HG03378 (cell line): ENCODE measurements at regions not wholly inside any gene's neighbourhood (a gene's known extent, or its start where the extent isn't known, plus 50 kb on each side); places are given as distances from the start of the nearest gene placed in this dataset.

Experiments used
- ATAC-seq: cut with Tn5 transposase; IDR thresholded peaks from one replicate; pipeline ENCODE4 v1.9.1; 2021; ENCODE audit warnings: mild to moderate bottlenecking, moderate library complexity; ENCODE audit not compliant: unreplicated experiment

DNA sequence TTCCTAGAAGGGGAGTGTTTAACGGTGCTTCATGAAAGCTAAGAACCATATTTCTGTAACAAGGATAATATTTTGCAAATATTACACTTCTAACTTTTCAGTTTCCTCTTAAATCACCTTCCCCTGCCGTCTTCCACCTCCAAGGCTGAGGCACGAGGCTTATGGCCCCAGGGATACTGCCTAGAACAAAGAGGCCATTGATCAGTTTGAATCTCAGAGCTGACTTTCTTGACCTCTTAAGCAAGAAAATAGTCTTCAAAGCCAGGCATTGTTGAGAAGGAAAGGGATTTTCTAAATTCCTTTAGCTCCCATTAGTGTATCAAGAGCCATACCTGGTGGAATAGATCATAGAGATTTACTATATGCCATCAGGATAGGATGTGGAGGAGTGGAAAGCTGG lies 566.2 kb downstream of the BNC2 start:
- no peak for ATAC-seq

DNA sequence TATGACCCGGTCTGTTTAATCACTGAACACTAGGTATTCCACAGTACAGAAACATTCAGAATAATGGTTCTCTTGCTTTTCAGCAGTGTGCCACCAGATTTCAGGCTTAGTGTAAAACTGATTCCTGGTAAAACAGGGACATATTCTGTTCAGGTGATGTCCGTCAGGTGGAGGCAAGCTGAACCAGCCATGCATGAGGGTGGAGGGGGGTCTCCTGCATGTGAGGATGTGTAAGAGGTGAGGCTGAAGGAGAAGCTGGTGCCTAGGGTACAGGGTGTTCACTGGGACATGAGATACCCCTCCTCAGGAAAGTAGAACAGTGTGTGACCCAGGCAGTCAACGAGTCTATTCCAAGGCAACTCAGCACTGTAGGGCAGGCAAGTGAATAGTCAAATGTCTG lies 563.9 kb downstream of the BNC2 start:
- ATAC-seq = no peak

DNA sequence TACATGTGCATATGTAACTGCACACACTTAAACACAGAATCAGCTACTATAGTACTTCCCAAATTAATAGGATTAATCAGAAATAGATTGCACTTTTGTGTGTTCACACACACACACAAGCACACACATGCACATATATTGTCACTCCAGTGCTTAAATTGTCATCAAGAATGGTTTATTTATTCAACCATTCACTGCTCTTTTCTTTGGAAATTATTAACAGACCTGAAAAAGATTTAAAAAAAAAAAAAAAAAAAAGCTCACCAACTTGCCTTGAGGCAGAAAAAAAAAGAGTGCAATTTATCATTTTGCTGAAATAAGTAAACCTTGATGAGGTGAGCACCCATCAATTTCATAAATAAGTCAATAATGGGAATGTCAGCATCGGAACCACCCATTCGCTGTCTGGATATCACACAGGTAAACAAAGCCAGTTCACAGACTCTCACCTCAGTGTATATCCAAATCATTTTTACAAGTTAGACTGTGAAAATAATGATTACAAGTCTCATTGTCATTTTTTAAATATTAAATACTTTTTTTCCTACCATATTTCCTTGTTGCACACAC lies 562.8 kb downstream of the BNC2 start:
- no peak for ATAC-seq

DNA sequence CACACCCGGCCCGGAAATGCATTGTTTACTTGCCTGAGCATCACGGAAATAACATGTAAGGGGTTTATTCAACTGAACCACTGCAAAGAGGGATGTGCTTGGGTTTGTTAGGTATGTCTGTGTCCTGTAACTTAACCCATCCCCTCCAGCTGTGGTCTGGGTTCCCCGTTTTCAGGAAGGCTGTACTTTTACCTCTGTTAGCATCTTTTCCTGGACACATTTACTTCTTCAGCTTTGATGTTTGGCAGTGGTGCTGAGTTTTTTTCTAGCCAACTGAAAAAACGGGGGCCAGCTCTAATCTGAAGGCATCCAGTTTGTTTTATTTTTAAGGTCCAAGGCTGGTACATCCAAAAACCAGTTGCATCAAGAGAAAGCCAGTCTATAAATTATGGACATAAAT lies 561.8 kb downstream of the BNC2 start:
- no peak for ATAC-seq

DNA sequence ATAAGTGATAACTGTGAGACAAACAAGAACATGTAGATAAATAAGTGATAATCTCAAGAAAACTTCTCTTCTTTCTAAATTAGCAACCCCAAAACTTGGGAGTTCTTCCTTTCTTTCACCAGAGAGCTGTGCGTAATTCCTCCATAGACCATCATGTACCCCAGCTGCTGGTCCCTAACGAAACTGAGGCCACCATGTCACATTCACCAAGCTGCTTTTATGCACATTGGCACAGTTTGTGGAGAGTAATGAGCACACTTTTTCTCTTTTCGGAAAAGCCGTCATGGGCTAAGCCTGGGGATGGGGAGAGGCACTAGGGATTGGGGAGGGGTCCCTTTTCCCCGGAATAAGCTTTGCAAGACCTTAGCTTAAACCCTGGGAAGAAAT lies 561.4 kb downstream of the BNC2 start:
- ATAC-seq = no peak

DNA sequence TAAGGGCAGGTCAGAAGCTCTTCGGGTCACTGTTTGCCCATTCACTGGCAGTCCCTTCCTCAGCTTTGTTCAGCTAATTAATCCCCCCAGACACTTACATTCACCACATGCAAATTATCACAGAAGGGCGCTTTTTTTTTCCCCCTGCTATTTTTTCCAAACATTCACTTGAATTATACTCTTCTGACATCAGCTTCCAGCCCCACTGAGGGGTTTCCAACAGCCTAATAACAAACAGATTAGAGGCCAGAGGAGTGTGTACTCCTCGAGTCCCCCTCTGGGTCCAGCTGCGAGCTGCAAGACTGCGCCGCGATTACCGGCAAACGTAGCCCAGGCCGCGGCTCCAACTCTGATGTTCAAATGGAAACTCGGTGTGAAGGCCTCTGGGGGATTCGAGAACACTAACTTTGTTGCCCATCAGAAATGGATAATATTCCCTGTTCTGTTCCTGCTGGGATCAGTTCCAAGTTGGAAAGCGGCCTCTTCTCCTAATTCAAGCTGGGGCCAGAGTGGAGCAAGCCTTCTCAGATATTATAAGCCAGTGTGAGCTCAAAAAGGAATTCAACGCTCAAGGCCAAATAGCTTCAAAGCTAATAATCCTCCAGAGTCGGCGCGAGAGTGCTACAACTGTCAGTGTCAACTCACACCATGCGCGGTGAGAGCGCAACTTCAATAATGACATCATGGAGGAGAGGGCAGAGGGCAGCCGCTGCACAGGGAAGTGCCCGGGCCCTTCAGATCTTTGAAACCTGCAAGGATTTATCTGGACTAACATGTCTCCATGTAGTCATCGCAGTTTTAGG lies 560.8 kb downstream of the BNC2 start:
- ATAC-seq = no peak

DNA sequence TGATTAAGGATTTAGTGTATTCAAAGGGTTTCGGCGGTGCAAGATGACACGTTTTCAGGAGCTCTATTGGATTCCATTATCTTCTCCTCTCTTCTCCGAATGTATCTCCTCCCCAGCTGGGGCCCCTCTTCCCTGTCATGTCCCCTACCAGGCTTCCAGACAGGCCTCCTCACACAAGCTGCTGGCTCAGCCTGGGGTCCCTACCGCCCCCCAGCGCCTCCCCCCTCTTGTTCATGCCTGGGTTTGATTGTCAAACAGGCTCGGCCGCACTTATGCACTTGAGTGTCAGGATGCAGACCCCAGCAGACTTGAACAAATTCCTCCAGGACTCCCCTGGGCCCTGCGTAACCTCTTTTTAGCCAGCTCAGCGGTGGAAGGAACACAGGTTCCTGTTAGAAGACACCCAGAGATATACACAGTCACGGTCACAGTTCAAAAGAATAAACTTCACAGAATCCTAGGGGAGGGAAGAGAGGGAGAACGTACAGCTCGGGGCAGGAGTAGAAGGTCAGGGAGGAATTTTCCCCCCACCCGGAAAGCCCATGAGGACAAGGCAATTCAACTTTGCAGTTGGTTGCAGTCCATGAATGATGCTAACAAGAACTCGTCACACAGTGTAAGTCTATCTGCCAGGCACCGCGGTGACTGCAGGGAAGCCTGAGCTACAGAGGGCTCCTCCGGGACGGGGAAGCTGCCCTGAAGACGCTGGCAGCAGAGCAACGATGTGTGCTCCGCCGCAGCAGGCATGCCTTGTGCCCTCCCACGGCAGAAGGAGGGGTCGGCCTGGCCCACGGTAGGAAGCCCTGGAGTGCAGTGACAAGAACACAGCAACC lies 560.0 kb downstream of the BNC2 start:
- no peak for ATAC-seq

DNA sequence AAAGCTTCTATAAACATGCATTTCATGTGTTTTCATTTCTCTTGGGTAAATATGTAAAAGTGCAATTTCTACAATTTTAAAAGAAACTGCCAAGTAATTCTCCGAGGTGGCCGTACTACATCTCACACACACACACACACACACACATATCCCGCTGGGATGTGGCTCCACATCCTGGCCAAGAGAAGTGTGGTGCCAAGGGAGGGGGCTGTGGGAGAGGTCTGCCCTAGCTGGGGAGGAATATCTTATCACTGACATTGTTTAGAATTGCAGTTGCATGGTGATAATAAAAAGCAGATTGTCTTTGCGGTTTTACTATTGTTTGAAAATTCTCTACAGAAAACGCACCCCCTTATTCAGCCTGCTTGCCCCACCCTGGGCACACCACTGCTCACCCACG lies 558.4 kb downstream of the BNC2 start:
- no peak for ATAC-seq

DNA sequence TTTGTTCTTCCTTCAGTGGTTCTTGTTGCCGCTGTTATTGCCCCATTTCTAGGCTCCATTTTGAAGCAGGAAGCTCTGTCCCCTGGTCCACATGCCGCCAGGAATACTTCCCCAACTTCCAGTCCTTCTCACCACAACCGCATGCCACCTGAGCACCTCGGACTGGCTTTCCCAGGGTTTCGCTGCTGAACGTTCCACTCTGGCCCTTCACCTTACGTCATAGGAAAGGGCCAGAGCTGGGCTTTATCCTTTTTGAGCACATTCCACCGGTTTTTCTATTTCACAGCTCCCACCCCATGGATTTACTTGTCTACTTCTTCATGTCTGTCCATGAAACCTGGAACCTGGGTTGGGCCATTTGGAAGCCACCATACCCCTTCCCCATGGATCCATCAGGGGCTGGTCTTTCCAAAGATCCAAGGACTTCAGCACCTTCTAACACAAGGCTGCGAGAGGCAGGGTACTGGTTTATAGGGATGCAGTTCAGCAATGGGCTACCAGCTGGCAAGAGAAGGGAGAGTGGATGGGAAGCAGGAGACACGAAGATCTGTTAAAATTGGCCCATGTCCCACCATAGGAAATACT lies 557.4 kb downstream of the BNC2 start:
- no peak for ATAC-seq

DNA sequence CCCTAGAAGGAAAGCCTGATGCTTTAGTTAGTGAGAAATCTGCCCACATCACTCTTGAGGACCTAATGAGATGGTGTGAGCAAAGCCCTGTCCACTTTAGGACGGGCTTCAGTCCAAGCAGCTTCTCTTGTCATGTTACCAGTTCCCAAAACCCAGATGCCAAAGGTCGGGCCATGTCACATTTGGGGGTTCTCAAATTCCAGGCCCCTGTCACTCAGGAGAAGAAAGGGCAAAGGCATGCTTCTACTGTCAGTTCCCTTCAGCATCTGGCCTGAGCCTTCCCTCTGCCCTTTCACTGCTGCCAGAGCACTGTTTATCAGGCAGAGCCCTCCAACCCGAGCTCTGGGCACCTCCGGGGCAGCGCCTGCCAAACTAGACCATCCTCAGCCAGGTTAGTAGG lies 556.0 kb downstream of the BNC2 start:
- ATAC-seq = no peak

DNA sequence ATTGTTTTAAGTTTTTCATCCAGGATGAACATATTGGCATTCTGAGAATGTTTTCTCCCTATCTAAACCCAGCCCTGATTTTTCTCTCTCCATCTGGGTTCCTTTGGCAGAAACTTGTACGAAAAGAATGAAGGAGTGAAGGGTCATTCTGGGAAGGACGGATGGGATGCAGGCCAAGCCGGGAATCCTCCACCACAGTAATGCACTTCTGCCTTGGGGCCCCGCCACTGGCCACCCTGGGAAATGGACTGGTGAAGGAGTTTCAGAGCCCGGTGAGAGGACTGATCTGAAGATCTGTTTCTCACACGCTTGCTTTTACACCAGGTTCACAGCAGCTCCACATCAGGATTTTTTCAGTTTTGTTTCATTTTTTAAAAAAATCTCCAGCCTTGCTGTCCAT lies 554.8 kb downstream of the BNC2 start:
- ATAC-seq = no peak

DNA sequence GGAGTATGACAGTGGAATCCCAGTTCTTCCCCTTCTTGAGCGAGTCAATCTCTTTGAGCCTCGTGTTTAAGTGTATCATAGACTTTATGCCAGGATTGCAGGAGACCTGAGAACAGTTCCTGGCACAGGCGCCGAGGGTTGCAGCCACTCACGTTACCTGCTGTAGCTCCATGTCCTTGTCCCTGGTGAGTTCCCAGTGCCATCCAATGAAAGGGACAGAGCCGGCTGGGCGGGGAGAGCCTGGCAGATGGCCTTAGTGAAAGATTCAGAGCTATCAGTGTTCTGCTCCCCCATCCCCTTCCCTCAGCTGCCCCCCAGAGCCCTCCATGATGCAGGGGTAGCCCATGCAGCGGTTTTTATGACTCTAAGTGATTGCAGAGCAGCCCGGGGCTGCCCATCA lies 554.0 kb downstream of the BNC2 start:
- ATAC-seq = no peak

DNA sequence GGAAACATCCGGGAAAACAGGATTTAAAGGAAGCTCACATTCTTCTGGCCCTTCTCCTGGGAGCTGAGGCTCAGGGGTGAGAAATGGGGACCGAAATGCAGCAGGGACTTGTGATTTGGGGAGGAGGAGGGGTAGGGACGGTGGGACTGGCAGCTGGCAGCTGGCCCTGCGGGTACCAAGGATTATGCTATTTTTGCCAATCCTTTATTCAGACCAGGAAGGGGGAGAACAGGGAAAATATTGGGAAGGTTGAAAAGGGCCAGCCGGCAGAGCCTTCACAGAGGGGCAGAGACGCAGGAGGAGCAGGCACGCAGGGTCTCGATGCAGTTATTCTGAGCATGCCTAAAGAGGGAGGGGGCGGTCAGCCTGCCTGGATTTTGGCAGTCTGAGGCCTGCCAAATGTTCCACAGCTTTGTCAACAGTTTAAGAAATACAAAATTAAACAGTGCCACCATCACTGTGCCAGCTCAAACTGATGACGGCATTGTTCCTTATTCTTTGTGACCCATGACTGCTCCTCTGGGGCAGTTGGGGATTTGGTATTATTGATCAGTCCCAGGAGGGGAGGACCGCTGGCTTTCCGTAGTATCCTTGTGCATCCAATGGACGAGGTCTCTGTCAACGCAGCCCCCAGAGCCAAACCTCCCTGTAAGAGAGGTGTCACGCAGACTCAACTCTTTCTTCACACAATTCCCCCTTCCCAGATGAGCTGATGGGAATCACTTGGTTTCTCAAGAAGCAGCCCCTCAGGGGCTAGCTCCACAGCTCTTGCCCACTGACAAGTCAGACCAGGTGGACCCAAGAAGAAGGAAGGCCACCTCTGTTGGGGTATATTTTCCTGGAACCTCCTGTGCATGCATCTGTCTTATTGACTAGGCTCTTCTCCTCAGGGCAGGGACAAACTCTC lies 553.3 kb downstream of the BNC2 start:
- ATAC-seq = no peak

DNA sequence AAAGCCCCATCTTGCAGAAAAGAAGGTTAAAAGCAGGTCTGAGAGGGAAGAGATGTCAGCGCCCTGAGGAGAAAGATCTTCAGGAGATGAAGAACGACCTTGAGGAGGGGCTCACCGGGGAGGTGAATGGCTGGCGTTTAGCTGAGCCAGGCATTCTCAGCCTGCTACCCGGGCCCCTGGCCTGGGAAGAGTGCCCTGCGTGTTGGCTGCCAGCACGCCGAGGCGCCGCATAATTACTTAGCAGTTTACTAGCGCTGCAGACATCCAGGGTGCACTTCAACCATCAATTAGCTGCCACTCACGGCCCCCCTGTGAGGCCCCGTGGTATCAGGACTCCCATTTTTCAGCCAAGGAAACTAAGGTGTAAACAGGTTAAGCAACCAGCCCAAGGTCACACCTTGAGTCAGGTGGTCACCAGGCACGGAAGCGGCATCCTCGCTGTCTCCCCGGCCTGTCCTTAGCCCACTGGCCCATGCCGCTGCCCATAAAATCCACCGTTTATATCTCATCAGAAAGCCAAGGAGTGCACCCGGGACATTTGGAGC lies 551.9 kb downstream of the BNC2 start:
- no peak for ATAC-seq

DNA sequence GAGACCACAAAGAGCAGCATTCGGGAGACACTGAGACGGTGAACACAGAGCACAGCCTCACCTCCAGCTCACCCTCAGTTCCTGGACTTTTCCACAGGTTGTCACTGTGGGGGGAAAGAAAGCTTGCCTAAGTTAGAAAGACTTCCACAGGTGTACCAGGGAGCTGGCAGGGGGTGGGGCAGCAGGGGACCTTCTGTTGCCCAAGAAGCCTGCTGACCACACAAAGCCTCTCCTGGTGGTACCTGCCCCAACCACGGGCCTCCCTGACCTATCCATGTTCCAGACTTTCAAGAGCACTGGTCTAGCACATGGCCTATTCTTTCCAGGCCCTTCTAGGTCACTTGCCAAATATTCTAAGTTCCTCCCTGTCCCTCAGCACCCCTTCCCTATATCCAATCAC lies 550.8 kb downstream of the BNC2 start:
- ATAC-seq = no peak

DNA sequence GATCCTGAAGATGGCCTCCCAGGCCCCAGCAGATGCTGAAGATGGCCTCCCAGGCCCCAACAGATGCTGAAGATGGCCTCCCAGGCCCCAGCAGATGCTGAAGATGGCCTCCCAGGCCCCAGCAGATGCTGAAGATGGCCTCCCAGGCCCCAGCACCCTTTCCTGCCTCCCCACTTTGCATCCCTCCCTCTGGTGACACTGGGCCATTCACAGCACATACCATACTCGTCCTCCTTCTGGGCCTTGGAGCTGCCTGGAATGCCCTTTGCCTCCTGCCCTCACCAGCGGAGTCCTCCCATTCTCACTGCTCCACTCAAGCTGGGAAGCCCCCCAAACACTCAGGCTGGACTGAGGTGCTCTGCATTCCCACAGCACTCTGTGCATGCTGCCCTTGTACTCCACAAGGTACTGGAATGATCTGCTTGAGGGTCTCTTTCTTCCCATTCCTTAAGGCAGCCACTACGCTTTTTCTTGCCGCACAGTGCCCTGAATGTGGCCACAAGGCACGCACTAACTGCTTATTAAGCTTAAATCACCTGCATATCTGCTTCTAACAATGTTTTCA lies 550.0 kb downstream of the BNC2 start:
- ATAC-seq = no peak

DNA sequence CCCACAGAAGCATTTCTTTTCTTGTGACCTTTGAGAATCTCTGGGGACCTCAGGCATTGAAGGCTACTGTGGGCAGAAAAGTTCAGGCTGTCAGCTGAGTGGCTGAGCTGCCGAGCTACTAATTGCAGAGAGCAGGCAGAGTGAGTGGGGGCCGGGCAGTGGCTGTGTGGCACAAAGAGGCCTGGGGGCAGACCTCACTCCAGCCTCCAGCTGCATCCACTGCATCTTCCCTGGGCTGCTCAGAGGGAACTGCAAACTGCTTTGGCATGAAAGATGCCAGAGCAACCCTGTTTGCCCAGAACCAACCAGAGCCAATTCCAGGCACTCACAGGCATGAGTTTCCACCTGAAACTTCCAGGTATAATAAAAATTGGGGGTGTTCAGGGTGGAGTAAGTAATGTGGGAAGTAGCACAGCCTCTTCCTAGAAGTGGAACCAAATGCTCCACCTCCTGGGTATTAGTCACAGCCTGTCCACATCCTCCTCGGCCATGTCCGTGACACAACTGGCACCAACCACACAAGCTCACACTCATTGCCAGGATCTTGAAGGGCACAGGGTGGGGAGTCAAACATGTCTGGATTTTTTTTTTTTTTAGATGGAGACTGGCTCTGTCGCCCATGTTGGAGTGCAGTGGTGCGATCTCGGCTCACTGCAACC lies 548.9 kb downstream of the BNC2 start:
- no peak for ATAC-seq

DNA sequence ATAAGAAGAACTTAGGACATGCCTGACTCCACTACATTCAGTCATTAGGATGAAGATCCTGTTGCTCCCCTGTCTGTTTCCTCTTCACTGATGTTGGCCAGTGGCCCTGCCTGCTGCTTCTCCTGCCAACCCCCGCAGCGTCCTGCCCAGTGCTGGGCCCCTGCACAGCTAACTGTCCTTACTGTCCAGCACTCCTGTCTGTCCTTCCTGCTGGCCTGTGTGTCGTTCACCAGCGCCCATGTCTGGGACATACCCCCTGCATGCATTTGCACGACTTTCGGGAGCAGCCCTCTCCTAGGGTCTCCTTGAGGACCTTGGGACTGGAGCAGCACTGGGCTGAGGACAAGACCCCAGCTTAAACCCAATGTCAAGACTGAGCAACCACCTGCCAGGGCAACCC lies 547.6 kb downstream of the BNC2 start:
- no peak for ATAC-seq

DNA sequence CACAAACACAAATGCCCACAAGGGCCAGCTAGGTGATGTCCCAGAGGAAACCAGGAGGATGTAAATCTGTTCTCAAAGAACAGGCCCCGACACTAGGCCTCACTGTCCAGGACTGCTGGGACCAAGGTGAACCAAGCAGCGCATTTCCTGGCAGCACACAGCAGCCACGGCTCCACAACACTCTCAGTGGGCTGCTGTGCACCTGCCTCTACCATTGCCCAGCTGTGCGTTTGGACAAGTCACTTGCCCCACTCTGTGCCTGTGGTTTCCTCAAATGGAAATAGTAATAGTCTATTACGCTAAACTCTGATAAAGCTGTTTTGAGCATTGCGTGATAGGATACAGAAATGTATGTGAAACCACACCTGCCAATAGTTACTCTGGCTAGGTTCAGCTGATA lies 544.5 kb downstream of the BNC2 start:
- ATAC-seq = no peak

DNA sequence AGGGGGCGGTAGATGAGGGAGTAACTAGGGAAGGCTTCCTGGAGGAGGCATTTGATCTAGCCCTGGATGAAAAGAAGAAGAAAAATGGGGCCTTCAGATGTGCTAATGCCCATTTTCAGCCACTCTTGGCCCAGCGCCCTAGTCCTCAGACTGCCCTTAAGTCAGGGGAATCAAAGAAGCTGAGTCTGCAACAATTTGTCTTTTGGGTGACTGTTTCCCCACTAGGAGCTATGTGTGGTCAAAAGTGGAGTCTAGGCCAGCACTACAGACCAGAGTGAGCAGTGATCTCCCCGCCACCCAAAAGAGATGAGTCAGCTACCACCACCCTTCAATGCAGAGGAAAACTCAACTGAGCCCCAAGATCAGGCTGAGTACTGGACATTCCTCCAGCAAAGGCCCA lies 542.1 kb downstream of the BNC2 start:
- ATAC-seq = no peak
